Testis (tissue), 2 donors: ENCODE measurements at regions not wholly inside any gene's neighbourhood (a gene's known extent, or its start where the extent isn't known, plus 50 kb on each side); places are given as distances from the start of the nearest gene placed in this dataset.

Source experiments
- DNase-seq: peaks from one replicate; pipeline ENCODE4 v3.0.0-alpha.2; 2019
- H3K27ac ChIP-seq, 2 donors: fragments of 200-600 bp; sonication (generic); one replicate each; pipeline ENCODE4 v1.5.1; 2019
- H3K27me3 ChIP-seq: fragments of 200-600 bp; sonication (generic); one replicate; pipeline ENCODE4 v1.5.1; 2019
- H3K36me3 ChIP-seq: fragments of 200-600 bp; sonication (generic); one replicate; pipeline ENCODE4 v1.5.1; 2017; ENCODE audit warnings: low read depth; ENCODE audit errors: missing control alignments
- H3K4me1 ChIP-seq: fragments of 200-600 bp; sonication (generic); one replicate; pipeline ENCODE4 v1.5.1; 2019
- H3K4me3 ChIP-seq, 2 donors: fragments of 200-600 bp; sonication (generic); one replicate each; pipeline ENCODE4 v1.5.1; 2017 to 2019
- H3K9me3 ChIP-seq: fragments of 200-600 bp; sonication (generic); one replicate; pipeline ENCODE4 v1.5.1; 2017
- CTCF ChIP-seq, 3 experiments: fragments of 450-650 bp in 2 of 3; fragments of 200-600 bp in 1 of 3; sonication (generic) in 1 of 3; IDR thresholded peaks; one replicate each; pipeline ENCODE4 v1.5.1; 2016 to 2019; ENCODE audit warnings: antibody characterized with exemption in 3 of 3, mild to moderate bottlenecking in 2 of 3, moderate library complexity in 1 of 3
- POLR2A ChIP-seq: fragments of 450-650 bp; IDR thresholded peaks from one replicate; pipeline ENCODE4 v1.6.1; 2017; ENCODE audit warnings: antibody characterized with exemption, mild to moderate bottlenecking, moderate library complexity
- WGBS, 2 donors: methylation state at CpG; one replicate each; pipeline ENCODE4 v1.1.5; 2018; 5-methylcytosine and 5-hydroxymethylcytosine counted together
- intact Hi-C: fragments of 100-400 bp; cut with DNase I; formaldehyde crosslinking; loops from one replicate; pipeline ENCODE4 v1.15.1; 2023; ENCODE audit warnings: low total_unique reads

- TF ChIP-seq POLR2A (no peak), CTCF (IDR thresholded peaks at IDR 0.05) (no peak)
- H3K9me3 ChIP-seq, result no peaks in the 10 kb centered on the region
- intact Hi-C loops, result no loop called here
- no peak overlapping the region for H3K4me3 ChIP-seq
- no peaks in the 10 kb centered on the region for H3K36me3 ChIP-seq
- no peak for DNase-seq
- 76 to 89% methylated on average over 3 of the region's 3 CpGs for WGBS, 2 donors
- H3K27me3 ChIP-seq, result no peaks in the 10 kb centered on the region
- H3K27ac ChIP-seq, result no peak overlapping the region
- no peaks in the 10 kb centered on the region for H3K4me1 ChIP-seq
Measured at GRCh38 chr18:57853133-57853532, 50.0 kb upstream of the ATP8B1 start.
